ENCODE measurements at regions not wholly inside any gene's neighbourhood (a gene's known extent, or its start where the extent isn't known, plus 50 kb on each side); places are given as distances from the start of the nearest gene placed in this dataset.
A peak's percentile ranks its signal among the peaks of the same experiment; 100 is the strongest.

GRCh38 chr14:89013698-89014568 lies 189.5 kb downstream of the TTC8 start:
- H3K9me3 ChIP-seq (ENCODE audit: control insufficient read depth in 2 of 2, low read length in 2 of 2) = no peaks in the 10 kb centered on the region
- no peaks in the 10 kb centered on the region for H3K4me1 ChIP-seq (ENCODE audit: control insufficient read depth in 2 of 2, insufficient read depth in 2 of 2, low read length in 2 of 2)
- H3K9ac ChIP-seq (ENCODE audit: low read depth in 1 of 2, low read length in 2 of 2) = no peak overlapping the region
- H3K27me3 ChIP-seq (ENCODE audit: control insufficient read depth in 2 of 2, insufficient read depth in 2 of 2, low read length in 2 of 2) = no peaks in the 10 kb centered on the region
- H3K4me3 ChIP-seq (ENCODE audit: low read length in 2 of 2) = peak overlapping the region in 1 of 2 donors; percentile 71
- no peaks in the 10 kb centered on the region for H3K36me3 ChIP-seq (ENCODE audit: control insufficient read depth in 2 of 2, insufficient read depth in 2 of 2, low read length in 2 of 2)
- no peak overlapping the region for H3K27ac ChIP-seq (ENCODE audit: low read depth in 2 of 2, low read length in 2 of 2)

GRCh38 chr14:89014569-89014850 lies 190.1 kb downstream of the TTC8 start:
- Histone ChIP-seq H3K36me3 (ENCODE audit: control insufficient read depth in 2 of 2, insufficient read depth in 2 of 2, low read length in 2 of 2) (no peaks in the 10 kb centered on the region), H3K27ac (ENCODE audit: low read depth in 2 of 2, low read length in 2 of 2) (no peak overlapping the region), H3K9ac (ENCODE audit: low read depth in 1 of 2, low read length in 2 of 2) (no peak overlapping the region), H3K4me3 (ENCODE audit: low read length in 2 of 2) (no peak overlapping the region), H3K4me1 (ENCODE audit: control insufficient read depth in 2 of 2, insufficient read depth in 2 of 2, low read length in 2 of 2) (no peaks in the 10 kb centered on the region), H3K9me3 (ENCODE audit: control insufficient read depth in 2 of 2, low read length in 2 of 2) (no peaks in the 10 kb centered on the region), H3K27me3 (ENCODE audit: control insufficient read depth in 2 of 2, insufficient read depth in 2 of 2, low read length in 2 of 2) (no peaks in the 10 kb centered on the region)

- no peaks in the 10 kb centered on the region for H3K4me1 ChIP-seq (ENCODE audit: control insufficient read depth in 2 of 2, insufficient read depth in 2 of 2, low read length in 2 of 2)
- no peaks in the 10 kb centered on the region for H3K36me3 ChIP-seq (ENCODE audit: control insufficient read depth in 2 of 2, insufficient read depth in 2 of 2, low read length in 2 of 2)
- H3K27ac ChIP-seq (ENCODE audit: low read depth in 2 of 2, low read length in 2 of 2) = no peak overlapping the region
- no peaks in the 10 kb centered on the region for H3K9me3 ChIP-seq (ENCODE audit: control insufficient read depth in 2 of 2, low read length in 2 of 2)
- H3K27me3 ChIP-seq (ENCODE audit: control insufficient read depth in 2 of 2, insufficient read depth in 2 of 2, low read length in 2 of 2) = no peaks in the 10 kb centered on the region
- no peak overlapping the region for H3K4me3 ChIP-seq (ENCODE audit: low read length in 2 of 2)
- no peak overlapping the region for H3K9ac ChIP-seq (ENCODE audit: low read depth in 1 of 2, low read length in 2 of 2)
These were observed 190.6 kb downstream of the TTC8 start for GRCh38 chr14:89015016-89015415.

- Histone ChIP-seq H3K9ac (ENCODE audit: low read depth in 1 of 2, low read length in 2 of 2) (no peak overlapping the region), H3K4me1 (ENCODE audit: control insufficient read depth in 2 of 2, insufficient read depth in 2 of 2, low read length in 2 of 2) (no peaks in the 10 kb centered on the region), H3K4me3 (ENCODE audit: low read length in 2 of 2) (no peak overlapping the region), H3K27ac (ENCODE audit: low read depth in 2 of 2, low read length in 2 of 2) (no peak overlapping the region), H3K27me3 (ENCODE audit: control insufficient read depth in 2 of 2, insufficient read depth in 2 of 2, low read length in 2 of 2) (no peaks in the 10 kb centered on the region), H3K9me3 (ENCODE audit: control insufficient read depth in 2 of 2, low read length in 2 of 2) (no peaks in the 10 kb centered on the region), H3K36me3 (ENCODE audit: control insufficient read depth in 2 of 2, insufficient read depth in 2 of 2, low read length in 2 of 2) (no peaks in the 10 kb centered on the region)
These were observed 193.0 kb downstream of the TTC8 start for GRCh38 chr14:89017417-89017816.

GRCh38 chr14:89022274-89022673 lies 197.8 kb downstream of the TTC8 start:
- no peak overlapping the region for H3K9ac ChIP-seq (ENCODE audit: low read depth in 1 of 2, low read length in 2 of 2)
- H3K27ac ChIP-seq (ENCODE audit: low read depth in 2 of 2, low read length in 2 of 2) = no peak overlapping the region
- H3K4me1 ChIP-seq (ENCODE audit: control insufficient read depth in 2 of 2, insufficient read depth in 2 of 2, low read length in 2 of 2) = peaks cover 0 to under 1% of the 10 kb centered on the region in 2 donors
- H3K4me3 ChIP-seq (ENCODE audit: low read length in 2 of 2) = no peak overlapping the region
- no peaks in the 10 kb centered on the region for H3K36me3 ChIP-seq (ENCODE audit: control insufficient read depth in 2 of 2, insufficient read depth in 2 of 2, low read length in 2 of 2)
- peaks cover 0 to 4% of the 10 kb centered on the region in 2 donors for H3K27me3 ChIP-seq (ENCODE audit: control insufficient read depth in 2 of 2, insufficient read depth in 2 of 2, low read length in 2 of 2)
- H3K9me3 ChIP-seq (ENCODE audit: control insufficient read depth in 2 of 2, low read length in 2 of 2) = no peaks in the 10 kb centered on the region

- Histone ChIP-seq H3K27me3 (ENCODE audit: control insufficient read depth in 2 of 2, insufficient read depth in 2 of 2, low read length in 2 of 2) (peaks cover 6 to 7% of the 10 kb centered on the region in 2 donors), H3K27ac (ENCODE audit: low read depth in 2 of 2, low read length in 2 of 2) (no peak overlapping the region), H3K9me3 (ENCODE audit: control insufficient read depth in 2 of 2, low read length in 2 of 2) (no peaks in the 10 kb centered on the region), H3K9ac (ENCODE audit: low read depth in 1 of 2, low read length in 2 of 2) (no peak overlapping the region), H3K4me1 (ENCODE audit: control insufficient read depth in 2 of 2, insufficient read depth in 2 of 2, low read length in 2 of 2) (peaks cover 4 to 6% of the 10 kb centered on the region in 2 donors), H3K36me3 (ENCODE audit: control insufficient read depth in 2 of 2, insufficient read depth in 2 of 2, low read length in 2 of 2) (no peaks in the 10 kb centered on the region), H3K4me3 (ENCODE audit: low read length in 2 of 2) (no peak overlapping the region)
These were observed 200.2 kb downstream of the TTC8 start for GRCh38 chr14:89024691-89025090.

- Histone ChIP-seq H3K4me1 (ENCODE audit: control insufficient read depth in 2 of 2, insufficient read depth in 2 of 2, low read length in 2 of 2) (peaks cover 4 to 6% of the 10 kb centered on the region in 2 donors), H3K9ac (ENCODE audit: low read depth in 1 of 2, low read length in 2 of 2) (no peak overlapping the region), H3K27ac (ENCODE audit: low read depth in 2 of 2, low read length in 2 of 2) (no peak overlapping the region), H3K27me3 (ENCODE audit: control insufficient read depth in 2 of 2, insufficient read depth in 2 of 2, low read length in 2 of 2) (peaks cover 6 to 7% of the 10 kb centered on the region in 2 donors), H3K36me3 (ENCODE audit: control insufficient read depth in 2 of 2, insufficient read depth in 2 of 2, low read length in 2 of 2) (no peaks in the 10 kb centered on the region), H3K9me3 (ENCODE audit: control insufficient read depth in 2 of 2, low read length in 2 of 2) (no peaks in the 10 kb centered on the region), H3K4me3 (ENCODE audit: low read length in 2 of 2) (no peak overlapping the region)
These were observed 201.2 kb downstream of the TTC8 start for GRCh38 chr14:89025561-89026236.

GRCh38 chr14:89027097-89027740 lies 202.8 kb downstream of the TTC8 start:
- Histone ChIP-seq H3K36me3 (ENCODE audit: control insufficient read depth in 2 of 2, insufficient read depth in 2 of 2, low read length in 2 of 2) (no peaks in the 10 kb centered on the region), H3K4me1 (ENCODE audit: control insufficient read depth in 2 of 2, insufficient read depth in 2 of 2, low read length in 2 of 2) (peaks cover 4 to 6% of the 10 kb centered on the region in 2 donors), H3K27me3 (ENCODE audit: control insufficient read depth in 2 of 2, insufficient read depth in 2 of 2, low read length in 2 of 2) (peaks cover 6 to 7% of the 10 kb centered on the region in 2 donors), H3K4me3 (ENCODE audit: low read length in 2 of 2) (peak overlapping the region; percentile 67 to 75), H3K9me3 (ENCODE audit: control insufficient read depth in 2 of 2, low read length in 2 of 2) (no peaks in the 10 kb centered on the region), H3K27ac (ENCODE audit: low read depth in 2 of 2, low read length in 2 of 2) (no peak overlapping the region), H3K9ac (ENCODE audit: low read depth in 1 of 2, low read length in 2 of 2) (peak overlapping the region in 1 of 2 donors; percentile 33)

- H3K27ac ChIP-seq (ENCODE audit: low read depth in 2 of 2, low read length in 2 of 2) = no peak overlapping the region
- H3K4me3 ChIP-seq (ENCODE audit: low read length in 2 of 2) = no peak overlapping the region
- H3K4me1 ChIP-seq (ENCODE audit: control insufficient read depth in 2 of 2, insufficient read depth in 2 of 2, low read length in 2 of 2) = peaks cover 4 to 6% of the 10 kb centered on the region in 2 donors
- peaks cover 6 to 7% of the 10 kb centered on the region in 2 donors for H3K27me3 ChIP-seq (ENCODE audit: control insufficient read depth in 2 of 2, insufficient read depth in 2 of 2, low read length in 2 of 2)
- no peaks in the 10 kb centered on the region for H3K36me3 ChIP-seq (ENCODE audit: control insufficient read depth in 2 of 2, insufficient read depth in 2 of 2, low read length in 2 of 2)
- H3K9ac ChIP-seq (ENCODE audit: low read depth in 1 of 2, low read length in 2 of 2) = no peak overlapping the region
- no peaks in the 10 kb centered on the region for H3K9me3 ChIP-seq (ENCODE audit: control insufficient read depth in 2 of 2, low read length in 2 of 2)
These were observed 204.1 kb downstream of the TTC8 start for GRCh38 chr14:89028462-89029134.

Measured in mucosa of rectum (tissue), 2 donors.